HG03571 (cell line): ENCODE measurements at regions not wholly inside any gene's neighbourhood (a gene's known extent, or its start where the extent isn't known, plus 50 kb on each side); places are given as distances from the start of the nearest gene placed in this dataset.

ENCODE experiments used
- ATAC-seq: cut with Tn5 transposase; IDR thresholded peaks from one replicate; pipeline ENCODE4 v1.9.1; 2021; ENCODE audit not compliant: unreplicated experiment

GRCh38 chr11:42552786-42553185, 759.0 kb upstream of the API5 start:
- no peak for ATAC-seq

DNA sequence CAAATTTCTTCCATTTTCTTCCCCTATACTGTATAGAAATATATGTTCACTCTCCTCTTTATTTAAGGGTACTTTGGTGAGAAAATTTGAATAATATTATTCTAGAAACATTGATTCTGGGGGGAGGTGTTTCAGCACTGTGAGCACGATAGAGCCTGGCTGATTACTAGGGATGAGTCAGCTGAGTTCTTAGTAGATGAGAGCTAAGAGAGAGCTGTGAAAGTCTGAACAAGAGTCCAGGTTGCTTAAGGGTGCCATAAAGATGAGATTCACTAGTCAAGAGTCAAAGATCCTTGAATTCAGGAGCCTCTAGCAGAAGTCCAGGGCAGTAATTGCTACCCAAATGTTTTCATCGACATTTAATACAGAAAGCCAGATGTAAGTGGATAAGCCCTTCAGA, 756.6 kb upstream of the API5 start:
- ATAC-seq, result no peak

DNA sequence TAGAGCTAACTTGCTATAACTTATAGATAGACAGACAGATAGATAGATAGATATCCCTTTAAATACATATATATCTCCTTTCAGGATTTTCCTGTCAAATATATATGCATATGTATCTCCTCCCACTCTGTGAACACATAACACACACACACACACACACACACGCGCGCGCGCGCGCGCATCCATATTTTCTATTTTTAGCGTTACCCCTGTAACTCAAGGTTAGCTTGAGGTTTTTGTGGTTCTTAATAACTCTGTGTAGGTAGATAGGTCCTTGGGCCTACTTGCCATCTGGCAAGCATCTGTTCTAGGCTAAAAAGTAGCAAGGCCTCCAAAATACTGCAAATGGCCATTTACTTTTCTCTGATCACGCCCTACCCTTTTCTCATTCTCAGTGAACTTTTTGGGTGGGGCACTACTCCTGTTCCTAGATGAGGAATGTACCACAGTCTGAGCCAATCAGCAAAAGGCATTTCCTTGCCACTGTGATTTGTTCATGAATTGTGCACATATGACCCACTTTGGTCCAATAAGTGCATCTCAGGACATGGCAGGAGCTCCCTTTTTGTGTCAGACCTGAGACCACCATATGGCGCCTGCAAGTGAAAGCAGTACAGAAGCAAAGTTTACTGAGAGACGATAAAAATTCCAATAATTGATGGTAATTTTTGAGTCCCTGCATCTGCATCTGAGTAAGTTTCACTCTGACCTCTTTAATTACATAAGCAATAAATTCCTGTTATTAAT, 740.5 kb upstream of the API5 start:
- ATAC-seq, result no peak

- ATAC-seq, result no peak
Measured at GRCh38 chr11:42571878-42572610, 739.8 kb upstream of the API5 start.

DNA sequence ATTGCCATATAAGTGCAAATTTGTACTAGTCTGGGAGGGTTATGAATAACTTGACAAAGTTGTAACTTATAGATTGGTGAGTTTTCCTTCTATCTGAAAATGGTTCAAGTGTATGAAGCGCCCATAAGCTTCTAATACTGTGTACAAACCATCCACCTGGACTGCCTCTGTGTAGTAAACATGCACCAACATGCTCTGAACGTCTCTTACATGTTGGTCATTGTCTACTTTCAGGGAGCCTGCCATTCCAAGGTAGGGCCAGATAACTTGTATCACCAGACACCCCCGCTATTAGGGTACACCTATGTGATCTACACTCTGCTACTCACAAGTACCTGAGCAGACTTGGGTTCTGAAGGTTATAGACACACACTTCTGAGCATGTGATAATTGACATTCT, 735.5 kb upstream of the API5 start:
- ATAC-seq, result no peak

DNA sequence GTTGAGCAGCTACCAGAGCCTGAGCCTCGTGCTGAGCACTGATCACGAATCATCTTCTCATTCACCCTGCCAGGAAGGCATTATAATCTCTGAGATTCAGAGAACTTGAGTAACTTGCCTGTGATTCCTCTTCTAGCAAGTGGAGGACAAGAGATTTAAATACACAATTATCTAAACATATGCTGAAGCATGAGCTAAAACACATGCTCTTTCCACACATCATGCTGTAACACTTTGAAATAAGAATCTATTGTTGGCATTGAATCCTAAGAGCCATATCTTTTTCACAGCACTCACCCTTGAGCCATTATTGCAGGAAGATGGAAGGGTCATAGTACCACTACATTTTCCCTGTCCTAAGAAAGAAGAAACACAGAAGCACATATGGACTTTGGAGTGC, 722.5 kb upstream of the API5 start:
- ATAC-seq, result no peak

- ATAC-seq, result no peak
Measured at GRCh38 chr11:42591841-42592240, 720.0 kb upstream of the API5 start.

- ATAC-seq, result no peak
Measured at GRCh38 chr11:42593441-42593840, 718.4 kb upstream of the API5 start.

DNA sequence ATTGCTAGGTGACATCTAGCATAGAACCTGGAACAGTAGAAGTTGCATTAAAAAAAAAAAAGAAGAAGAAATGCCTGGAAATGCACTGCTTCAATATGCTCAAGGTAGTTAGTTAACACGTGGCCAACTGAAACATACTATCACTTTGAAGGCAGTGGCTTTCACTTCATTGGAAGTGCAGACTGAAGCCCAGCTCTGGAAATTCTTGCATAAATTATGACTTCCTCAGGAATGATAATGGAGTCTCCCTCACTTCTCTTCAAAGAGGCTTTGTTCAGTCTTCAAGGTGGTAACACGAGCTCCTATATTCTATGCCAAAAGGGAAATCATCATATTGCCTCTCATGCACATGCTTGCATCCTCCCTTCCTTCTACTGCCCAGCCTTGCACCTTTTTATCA, 715.9 kb upstream of the API5 start:
- ATAC-seq, result no peak

DNA sequence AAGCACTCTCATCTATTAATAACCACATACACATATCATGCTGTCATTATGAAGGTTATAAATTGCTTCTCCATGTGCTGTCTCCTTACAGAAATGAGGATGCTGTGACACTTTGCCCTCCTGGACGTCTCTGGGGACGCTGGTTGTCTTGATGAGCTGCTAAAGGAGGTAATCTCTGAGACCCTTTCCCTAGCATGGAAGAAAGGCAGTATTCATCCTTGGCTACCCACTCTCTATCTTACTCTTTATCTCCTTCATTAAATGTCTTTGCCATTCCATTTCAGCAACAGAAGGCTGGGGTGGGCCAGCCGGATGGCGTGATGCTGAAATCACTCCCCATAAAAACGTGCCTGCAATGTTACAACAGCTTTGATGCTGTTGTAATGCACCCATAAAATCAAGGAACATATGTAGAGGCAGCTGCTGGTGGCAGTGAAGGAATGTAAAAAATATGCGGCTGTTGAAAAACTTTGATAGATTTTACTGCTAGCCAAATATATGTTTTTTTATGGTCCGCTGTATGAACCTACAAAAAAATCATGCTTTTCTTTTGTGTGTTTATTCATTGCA, 715.1 kb upstream of the API5 start:
- ATAC-seq, result no peak

- ATAC-seq, result no peak
Measured at GRCh38 chr11:42598341-42598740, 713.5 kb upstream of the API5 start.

DNA sequence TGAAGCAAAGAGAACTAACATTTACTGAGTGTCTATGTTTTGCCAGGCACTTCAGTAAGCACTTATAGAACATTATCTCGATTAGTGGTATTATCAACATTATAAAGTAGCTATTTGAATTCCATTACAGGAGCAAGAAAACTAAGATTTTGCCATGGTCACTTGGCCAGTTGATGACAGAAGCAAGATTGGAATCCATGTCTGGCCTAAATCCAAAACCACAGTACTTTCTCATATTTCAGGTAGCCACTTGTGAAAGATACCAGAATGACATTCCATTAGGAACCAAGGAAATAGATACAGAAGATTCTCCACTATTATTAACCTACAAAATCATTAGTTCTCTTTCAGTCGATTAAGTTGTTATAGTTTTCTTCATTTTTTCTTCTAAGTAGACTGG, 691.0 kb upstream of the API5 start:
- no peak for ATAC-seq

DNA sequence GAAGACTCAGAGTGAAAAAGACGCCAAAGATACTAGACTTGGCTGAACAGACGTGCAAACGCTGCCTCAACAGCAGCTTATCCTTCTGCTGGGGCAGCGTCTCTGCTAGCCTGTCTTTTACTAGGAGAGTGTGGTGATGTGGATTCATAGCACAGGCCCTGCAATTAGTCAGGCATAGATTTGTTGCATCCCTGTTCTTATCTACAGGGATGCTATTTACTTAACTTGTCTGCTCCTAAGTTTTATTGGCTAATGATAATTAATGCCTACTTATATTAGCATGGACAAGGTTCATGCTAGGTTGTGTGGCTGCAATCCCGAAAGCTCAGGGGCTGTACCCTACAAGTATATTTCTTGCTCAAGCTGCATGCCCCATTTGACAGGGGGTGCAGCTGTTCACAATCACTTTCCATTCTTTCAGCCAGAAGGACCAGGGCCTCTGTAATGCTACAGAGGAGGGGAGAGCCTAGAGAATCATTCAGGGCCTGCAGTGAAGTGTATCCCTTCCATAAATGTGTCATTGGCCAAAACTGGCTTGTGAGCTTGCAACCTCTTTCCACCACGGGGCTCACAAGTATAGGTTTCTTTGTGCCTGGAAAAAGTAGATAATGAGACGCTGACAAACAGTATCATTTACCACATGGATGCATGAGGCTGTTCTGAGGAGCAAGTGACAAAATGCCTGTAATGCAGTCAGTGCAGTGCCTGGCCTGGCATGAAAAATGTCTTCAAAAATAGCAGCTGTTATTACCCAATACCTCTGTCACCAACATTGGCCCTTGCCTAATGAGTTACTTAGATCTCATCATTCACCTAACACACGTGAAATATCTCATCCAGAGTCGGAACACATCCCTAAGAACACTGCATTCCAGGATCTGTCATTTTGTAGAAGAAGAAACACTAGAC, 685.8 kb upstream of the API5 start:
- no peak for ATAC-seq

DNA sequence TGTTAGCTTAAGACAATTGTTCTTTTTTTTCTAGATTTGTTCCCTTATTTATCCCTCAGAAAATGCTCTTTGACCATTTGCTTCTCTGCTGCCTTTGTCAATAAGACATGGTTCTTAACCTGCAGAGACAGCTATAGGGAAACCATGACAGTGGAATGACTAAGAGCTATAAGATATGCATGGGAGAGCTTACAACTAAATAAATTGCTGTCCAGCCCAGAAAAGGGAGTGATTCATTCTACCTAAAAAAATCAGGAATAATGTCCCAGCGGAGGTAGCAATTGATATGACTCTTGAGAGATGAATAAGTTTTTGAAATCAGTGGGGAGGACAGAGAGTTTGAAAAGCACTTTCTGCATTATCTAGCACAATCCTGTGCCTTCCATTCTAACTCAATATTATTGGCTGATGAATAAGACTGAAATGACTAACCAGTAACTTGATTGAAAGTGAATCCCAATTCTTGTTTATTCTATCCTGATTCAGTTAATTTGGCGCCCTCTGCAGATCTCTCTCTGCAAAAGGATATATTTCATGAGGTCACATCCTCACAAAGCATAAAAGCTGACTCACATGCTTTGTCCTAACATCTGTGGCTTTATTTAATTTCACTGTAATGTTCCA, 680.5 kb upstream of the API5 start:
- ATAC-seq, result no peak

GRCh38 chr11:42646959-42647358, 664.8 kb upstream of the API5 start:
- no peak for ATAC-seq

DNA sequence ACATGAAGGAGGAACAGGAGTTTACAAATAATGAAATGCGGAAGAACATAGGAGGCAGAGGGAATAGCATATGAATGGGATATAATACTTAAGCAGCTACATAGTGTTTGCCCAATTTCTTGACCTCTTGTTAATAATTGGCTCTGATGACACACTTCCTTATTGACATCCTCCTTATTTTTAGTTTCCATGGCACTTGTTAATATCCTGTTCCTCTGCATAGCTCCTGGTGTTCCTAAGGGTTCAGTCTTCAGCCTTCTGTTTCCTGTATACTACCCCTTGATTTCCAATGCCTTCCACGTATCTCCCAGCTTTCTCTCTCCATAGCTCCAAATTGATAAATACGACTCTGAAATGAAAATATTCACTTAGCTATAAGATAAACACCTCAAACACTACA, 663.8 kb upstream of the API5 start:
- no peak for ATAC-seq

DNA sequence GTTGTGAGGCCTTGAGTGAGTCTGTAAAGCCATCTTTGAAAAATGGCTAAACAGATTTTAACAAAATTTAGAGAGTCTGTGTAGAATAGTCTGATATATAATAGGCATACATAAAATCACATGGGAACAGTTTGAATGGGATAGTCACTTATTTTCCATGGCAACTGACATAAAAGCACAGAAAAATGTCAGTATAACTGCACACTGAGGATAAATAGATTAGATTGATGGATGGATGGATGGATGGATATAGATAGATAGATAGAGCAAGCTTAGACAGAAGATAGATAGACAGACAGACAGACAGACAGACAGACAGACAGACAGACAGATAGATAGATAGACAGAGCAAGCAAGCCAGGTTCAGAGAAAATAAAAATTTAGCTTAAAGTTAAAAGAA, 660.2 kb upstream of the API5 start:
- no peak for ATAC-seq

- ATAC-seq, result no peak
Measured at GRCh38 chr11:42657169-42657568, 654.6 kb upstream of the API5 start.

GRCh38 chr11:42661942-42662341, 649.9 kb upstream of the API5 start:
- ATAC-seq, result no peak

GRCh38 chr11:42669248-42669976, 642.4 kb upstream of the API5 start:
- no peak for ATAC-seq
